IMR-90 (cell line): ENCODE measurements at regions not wholly inside any gene's neighbourhood (a gene's known extent, or its start where the extent isn't known, plus 50 kb on each side); places are given as distances from the start of the nearest gene placed in this dataset.

Source experiments
- ATAC-seq: fragments of 200-7000 bp; cut with Tn5 transposase; 2 replicates; pipeline ENCODE4 v1.9.1; 2020; ENCODE audit warnings: low read depth, mild to moderate bottlenecking, moderate library complexity
- BruUV-seq: library from RNA; stranded (reverse); fragments of 400-500 nt; replicated peaks from 2 replicates; lab custom pipeline; 2021; lab: Mats Ljungman, UMichigan
- CTCF ChIA-PET: fragments of 300-600 bp; formaldehyde crosslinking; extraction: SDS; loops from one replicate; lab custom pipeline; 2021; ENCODE audit warnings: antibody characterized with exemption; lab: Yijun Ruan, JAX
- POLR2A ChIA-PET: fragments of 300-600 bp; sonication (Branson Sonifier 250); formaldehyde crosslinking; loops from one replicate; lab custom pipeline; 2022; ENCODE audit warnings: antibody characterized with exemption; ENCODE audit not compliant: unreplicated experiment; lab: Charles Lee
- DNase-seq: peaks from one replicate; pipeline ENCODE4 v3.0.0; 2013
- H2AFZ ChIP-seq: replicated peaks from 2 replicates; pipeline ENCODE3; 2013; ENCODE audit warnings: low read length, mild to moderate bottlenecking; ENCODE audit not compliant: poor library complexity
- H2AK5ac ChIP-seq: 2 replicates; pipeline ENCODE4 v1.6.1; 2013; ENCODE audit warnings: low read depth, low read length, inconsistent platforms
- H2AK9ac ChIP-seq: replicated peaks from 2 replicates; pipeline ENCODE3; 2013; ENCODE audit warnings: mild to moderate bottlenecking, low read depth, low read length, moderate library complexity; ENCODE audit not compliant: poor library complexity
- H2BK120ac ChIP-seq: 2 replicates; pipeline ENCODE4 v1.6.1; 2013; ENCODE audit warnings: low read depth, low read length, inconsistent platforms
- H2BK15ac ChIP-seq: 3 replicates; pipeline ENCODE4 v1.6.1; 2013; ENCODE audit warnings: low read depth, low read length, inconsistent platforms
- H2BK20ac ChIP-seq: 2 replicates; pipeline ENCODE4 v1.6.1; 2013; ENCODE audit warnings: low read depth, mild to moderate bottlenecking, inconsistent platforms, low read length, moderate library complexity
- H2BK5ac ChIP-seq: 2 replicates; pipeline ENCODE4 v1.6.1; 2013; ENCODE audit warnings: mild to moderate bottlenecking, low read depth, low read length, inconsistent platforms; ENCODE audit not compliant: poor library complexity, severe bottlenecking
- H3K14ac ChIP-seq: replicated peaks from 2 replicates; pipeline ENCODE4 v1.6.1; 2013; ENCODE audit warnings: low read depth, low read length, inconsistent platforms
- H3K18ac ChIP-seq: 2 replicates; pipeline ENCODE4 v1.6.1; 2013; ENCODE audit warnings: low read depth, low read length, control low read depth
- H3K23ac ChIP-seq: 2 replicates; pipeline ENCODE4 v1.6.1; 2013; ENCODE audit warnings: low read depth, low read length, inconsistent platforms
- H3K27ac ChIP-seq: 2 replicates; pipeline ENCODE4 v1.5.1; 2013; ENCODE audit warnings: mild to moderate bottlenecking, control low read depth, low read length; ENCODE audit not compliant: insufficient read depth
- H3K27me3 ChIP-seq: 2 replicates; pipeline ENCODE4 v1.6.1; 2013; ENCODE audit warnings: low read length; ENCODE audit not compliant: control insufficient read depth, insufficient read depth
- H3K36me3 ChIP-seq: 2 replicates; pipeline ENCODE4 v1.6.1; 2013; ENCODE audit warnings: low read length, mixed read lengths; ENCODE audit not compliant: control insufficient read depth, insufficient read depth
- H3K4ac ChIP-seq: 2 replicates; pipeline ENCODE4 v1.6.1; 2013; ENCODE audit warnings: low read depth, low read length, inconsistent platforms
- H3K4me1 ChIP-seq: 2 replicates; pipeline ENCODE4 v1.6.1; 2013; ENCODE audit warnings: low read length, mixed read lengths; ENCODE audit not compliant: control insufficient read depth, insufficient read depth
- H3K4me2 ChIP-seq: 2 replicates; pipeline ENCODE4 v1.6.1; 2013; ENCODE audit warnings: low read depth, mild to moderate bottlenecking, control low read depth, low read length, moderate library complexity
- H3K4me3 ChIP-seq: 2 replicates; pipeline ENCODE4 v1.5.1; 2013; ENCODE audit warnings: low read depth, mild to moderate bottlenecking, control low read depth, low read length, moderate library complexity; ENCODE audit not compliant: insufficient read depth
- H3K56ac ChIP-seq: 2 replicates; pipeline ENCODE4 v1.6.1; 2013; ENCODE audit warnings: low read length, inconsistent platforms; ENCODE audit not compliant: insufficient read depth; ENCODE audit errors: extremely low read depth
- H3K79me1 ChIP-seq, 2 experiments: 2 replicates each; pipeline ENCODE4 v1.6.1; 2013; ENCODE audit warnings: low read length in 2 of 2, inconsistent platforms in 1 of 2, low read depth in 1 of 2
- H3K9ac ChIP-seq: 2 replicates; pipeline ENCODE4 v1.6.1; 2013; ENCODE audit warnings: low read depth, low read length, control low read depth
- H3K9me1 ChIP-seq: 2 replicates; pipeline ENCODE4 v1.6.1; 2013; ENCODE audit warnings: low read length, inconsistent platforms; ENCODE audit not compliant: insufficient read depth
- H3K9me3 ChIP-seq: 2 replicates; pipeline ENCODE4 v1.6.1; 2013; ENCODE audit warnings: low read length; ENCODE audit not compliant: control insufficient read depth, insufficient read depth
- H4K20me1 ChIP-seq: 2 replicates; pipeline ENCODE4 v1.6.1; 2013; ENCODE audit warnings: low read length, inconsistent platforms; ENCODE audit not compliant: insufficient read depth
- H4K5ac ChIP-seq: 2 replicates; pipeline ENCODE4 v1.6.1; 2013; ENCODE audit warnings: mild to moderate bottlenecking, low read depth, low read length, control low read depth
- H4K8ac ChIP-seq, 2 experiments: 2 replicates each; pipeline ENCODE4 v1.6.1; 2013; ENCODE audit warnings: low read depth in 2 of 2, low read length in 2 of 2, control low read depth in 1 of 2, inconsistent platforms in 1 of 2
- H4K91ac ChIP-seq: 2 replicates; pipeline ENCODE4 v1.6.1; 2013; ENCODE audit warnings: low read depth, low read length, inconsistent platforms; ENCODE audit not compliant: insufficient read depth
- BHLHE40 ChIP-seq: fragments of 150-350 bp; IDR thresholded peaks from 2 replicates; pipeline ENCODE4 v1.6.1; 2016; ENCODE audit warnings: mild to moderate bottlenecking, low read depth, low read length
- CEBPB ChIP-seq: IDR thresholded peaks from 2 replicates; pipeline ENCODE4 v1.6.1; 2012; ENCODE audit warnings: low read depth, low read length, improper control_type of control experiment
- CHD1 ChIP-seq: IDR thresholded peaks from 2 replicates; pipeline ENCODE4 v1.6.1; 2012; ENCODE audit warnings: low read depth, low read length, improper control_type of control experiment
- CTCF ChIP-seq: conservative IDR thresholded peaks from 2 replicates; pipeline ENCODE4 v1.5.1; 2012; ENCODE audit warnings: mild to moderate bottlenecking, low read depth, low read length, improper control_type of control experiment
- ELK1 ChIP-seq: fragments of 150-350 bp; IDR thresholded peaks from 2 replicates; pipeline ENCODE4 v1.6.1; 2016; ENCODE audit warnings: low read depth, mild to moderate bottlenecking, low read length, moderate library complexity, borderline replicate concordance
- FOS ChIP-seq: fragments of 150-350 bp; IDR thresholded peaks from 2 replicates; pipeline ENCODE4 v1.6.1; 2016; ENCODE audit warnings: low read depth, low read length
- MAFK ChIP-seq: IDR thresholded peaks from 2 replicates; pipeline ENCODE4 v1.6.1; 2012; ENCODE audit warnings: low read depth, low read length, improper control_type of control experiment
- MAZ ChIP-seq: IDR thresholded peaks from 2 replicates; pipeline ENCODE4 v1.6.1; 2012; ENCODE audit warnings: low read depth, mild to moderate bottlenecking, low read length, improper control_type of control experiment, moderate library complexity, borderline replicate concordance
- MXI1 ChIP-seq: IDR thresholded peaks from 2 replicates; pipeline ENCODE4 v1.6.1; 2012; ENCODE audit warnings: low read depth, mild to moderate bottlenecking, low read length, moderate library complexity, borderline replicate concordance
- NFE2L2 ChIP-seq: fragments of 150-350 bp; IDR thresholded peaks from 2 replicates; pipeline ENCODE4 v1.6.1; 2016; ENCODE audit warnings: low read depth, mild to moderate bottlenecking, low read length
- POLR2A ChIP-seq: IDR thresholded peaks from 2 replicates; pipeline ENCODE4 v1.6.1; 2012; ENCODE audit warnings: mild to moderate bottlenecking, low read depth, low read length
- RAD21 ChIP-seq: IDR thresholded peaks from 2 replicates; pipeline ENCODE4 v1.6.1; 2012; ENCODE audit warnings: low read length, improper control_type of control experiment
- RCOR1 ChIP-seq: IDR thresholded peaks from 2 replicates; pipeline ENCODE4 v1.6.1; 2012; ENCODE audit warnings: mild to moderate bottlenecking, low read length, improper control_type of control experiment; ENCODE audit not compliant: insufficient replicate concordance
- RFX5 ChIP-seq: IDR thresholded peaks from 2 replicates; pipeline ENCODE4 v1.8.0; 2012; ENCODE audit warnings: low read depth, mild to moderate bottlenecking, low read length, moderate library complexity
- SMC3 ChIP-seq: fragments of 150-350 bp; IDR thresholded peaks from 2 replicates; pipeline ENCODE4 v1.6.1; 2016; ENCODE audit warnings: low read depth, mild to moderate bottlenecking, antibody characterized with exemption, low read length, moderate library complexity
- WGBS, 2 experiments: methylation state at CpG; one replicate each; pipeline versions ENCODE4 v1.1.5 to v1.1.7; 2013; ENCODE audit warnings: missing lambda C conversion rate in 2 of 2; ENCODE audit not compliant: insufficient read length in 1 of 2; ENCODE audit errors: extremely low coverage in 2 of 2; 5-methylcytosine and 5-hydroxymethylcytosine counted together
- dilution Hi-C: fragments of 300-500 bp; cut with HindIII; formaldehyde crosslinking; loops from one replicate; pipeline ENCODE4 v1.14.3; 2018; ENCODE audit warnings: low sequenced_read_pairs; ENCODE audit not compliant: unreplicated experiment
- in situ Hi-C: fragments of 300-500 bp; cut with MboI; formaldehyde crosslinking; loops from 3 replicates; pipeline ENCODE4 v1.14.3; 2019; ENCODE audit warnings: low sequenced_read_pairs, inconsistent platforms, mixed read lengths
- intact Hi-C: fragments of 100-400 bp; cut with micrococcal nuclease; formaldehyde crosslinking; loops from 2 replicates; pipeline ENCODE4 v1.10.0; 2022
- TF ChIP-seq, protein P1 (sequence below): fragments of 150-350 bp; IDR thresholded peaks from 2 replicates; pipeline ENCODE4 v1.6.1; 2017; ENCODE audit warnings: mild to moderate bottlenecking, antibody characterized with exemption, low read length, low read depth

DNA sequence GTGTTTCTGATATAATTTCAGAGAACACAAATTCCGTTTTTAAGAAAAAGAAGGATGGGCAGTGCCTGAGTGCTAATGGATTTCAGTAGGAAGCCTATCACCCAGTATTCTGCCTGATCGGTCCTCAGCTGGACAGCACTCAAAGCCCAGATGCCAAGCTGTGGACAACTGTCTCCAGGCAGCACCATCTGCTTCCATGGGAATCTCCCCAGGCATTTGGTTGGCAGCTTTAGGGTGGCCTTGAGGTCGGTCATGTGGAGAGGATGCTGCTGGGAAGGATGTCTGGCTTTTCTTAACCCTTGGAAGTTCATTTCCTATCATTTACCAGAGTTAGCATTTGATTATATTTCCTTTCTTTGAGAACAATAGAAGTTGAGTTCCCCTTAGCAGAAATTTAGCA is 311.7 kb downstream of the TBC1D4 start:
- DNase-seq, result no peak
- no peaks in the 10 kb centered on the region for H3K9me1 ChIP-seq

More for the DNA sequence above, 311.7 kb downstream of the TBC1D4 start:
- H4K91ac ChIP-seq, result no peak overlapping the region
- no peak overlapping the region for H3K4me3 ChIP-seq
- no peak overlapping the region for H3K18ac ChIP-seq
- no peaks in the 10 kb centered on the region for H3K36me3 ChIP-seq
- H3K14ac ChIP-seq, result no peak overlapping the region
- no TSS peak for BruUV-seq
- no peak overlapping the region for H2AK5ac ChIP-seq
- H3K79me1 ChIP-seq, result no peaks in the 10 kb centered on the region
- POLR2A ChIA-PET, result no interaction called here
- dilution Hi-C loops (no loop called here), in situ Hi-C loops (no loop called here), intact Hi-C loops (no loop called here)
- CTCF ChIA-PET, result no interaction called here
- H3K9me3 ChIP-seq, result no peaks in the 10 kb centered on the region
- no peak overlapping the region for H2BK15ac ChIP-seq
- H3K27me3 ChIP-seq, result peaks cover 5% of the 10 kb centered on the region; the same call in 1 of the 2 replicates
- no peak overlapping the region for H4K5ac ChIP-seq
- no peak overlapping the region for H2AK9ac ChIP-seq
- no peak overlapping the region for H2BK120ac ChIP-seq
- H3K4me2 ChIP-seq, result no peak overlapping the region
- no peak overlapping the region for H3K23ac ChIP-seq
- no peaks in the 10 kb centered on the region for H4K20me1 ChIP-seq
- no peaks in the 10 kb centered on the region for H3K4me1 ChIP-seq
- no peak overlapping the region for H2AFZ ChIP-seq
- no peak overlapping the region for H3K9ac ChIP-seq
- no peak overlapping the region for H2BK20ac ChIP-seq
- WGBS, 2 experiments, result 60% methylated on average over 1 of the region's 3 CpGs; no CpG with 5 or more reads in 1 of the 2 experiments
- H2BK5ac ChIP-seq, result no peak overlapping the region
- no peak overlapping the region for H3K27ac ChIP-seq
- H3K56ac ChIP-seq, result no peak overlapping the region
- no peak for TF ChIP-seq BHLHE40
- no peak for TF ChIP-seq CEBPB
- TF ChIP-seq MXI1, result no peak
- TF ChIP-seq, protein P1, sequence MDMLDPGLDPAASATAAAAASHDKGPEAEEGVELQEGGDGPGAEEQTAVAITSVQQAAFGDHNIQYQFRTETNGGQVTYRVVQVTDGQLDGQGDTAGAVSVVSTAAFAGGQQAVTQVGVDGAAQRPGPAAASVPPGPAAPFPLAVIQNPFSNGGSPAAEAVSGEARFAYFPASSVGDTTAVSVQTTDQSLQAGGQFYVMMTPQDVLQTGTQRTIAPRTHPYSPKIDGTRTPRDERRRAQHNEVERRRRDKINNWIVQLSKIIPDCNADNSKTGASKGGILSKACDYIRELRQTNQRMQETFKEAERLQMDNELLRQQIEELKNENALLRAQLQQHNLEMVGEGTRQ, result no peak
- no peak for TF ChIP-seq ELK1
- no peak for TF ChIP-seq RFX5
- no peak for TF ChIP-seq MAFK
- TF ChIP-seq POLR2A, result no peak
- TF ChIP-seq NFE2L2, result no peak
- TF ChIP-seq CHD1, result no peak
- no peak for TF ChIP-seq CTCF
- no peak for TF ChIP-seq SMC3
- TF ChIP-seq MAZ, result no peak
- no peak for TF ChIP-seq FOS
- TF ChIP-seq RAD21, result no peak
- no peak for TF ChIP-seq RCOR1
- ATAC-seq, result no peak
- no peak overlapping the region for H3K4ac ChIP-seq
- H4K8ac ChIP-seq, result no peak overlapping the region
